Germinal center (tissue), 1 donor: ENCODE measurements at regions not wholly inside any gene's neighbourhood (a gene's known extent, or its start where the extent isn't known, plus 50 kb on each side); places are given as distances from the start of the nearest gene placed in this dataset.
"Not testable (repeated sequence)": the region's sequence is repeated elsewhere in the genome, so short reads cannot be mapped to it uniquely, and the experiment has no call there.

ENCODE experiments used
- DNase-seq: peaks from one replicate; pipeline ENCODE4 v3.0.0; 2012; ENCODE audit warnings: mixed read lengths, low spot score

GRCh38 chr21:10366210-10366609 lies 155.2 kb upstream of the TPTE start:
- DNase-seq = not testable (repeated sequence)

GRCh38 chr21:10367586-10367985 lies 153.8 kb upstream of the TPTE start:
- DNase-seq = not testable (repeated sequence)

GRCh38 chr21:10368323-10368798 lies 153.0 kb upstream of the TPTE start:
- not testable (repeated sequence) for DNase-seq

- DNase-seq = not testable (repeated sequence)
Measured at GRCh38 chr21:10369289-10369688, 152.1 kb upstream of the TPTE start.

- not testable (repeated sequence) for DNase-seq
Measured at GRCh38 chr21:10377758-10378157, 143.6 kb upstream of the TPTE start.

GRCh38 chr21:10379816-10380215 lies 141.6 kb upstream of the TPTE start:
- DNase-seq = not testable (repeated sequence)

- DNase-seq = not testable (repeated sequence)
Measured at GRCh38 chr21:10381687-10382060, 139.7 kb upstream of the TPTE start.

- not testable (repeated sequence) for DNase-seq
Measured at GRCh38 chr21:10382135-10382534, 139.2 kb upstream of the TPTE start.

GRCh38 chr21:10382580-10382979 lies 138.8 kb upstream of the TPTE start:
- DNase-seq = not testable (repeated sequence)

- DNase-seq = not testable (repeated sequence)
Measured at GRCh38 chr21:10383571-10383970, 137.8 kb upstream of the TPTE start.

- DNase-seq = not testable (repeated sequence)
Measured at GRCh38 chr21:10384304-10384861, 137.0 kb upstream of the TPTE start.

- not testable (repeated sequence) for DNase-seq
Measured at GRCh38 chr21:10385202-10385601, 136.2 kb upstream of the TPTE start.

- DNase-seq = not testable (repeated sequence)
Measured at GRCh38 chr21:10385898-10386527, 135.4 kb upstream of the TPTE start.

- DNase-seq = not testable (repeated sequence)
Measured at GRCh38 chr21:10387692-10388450, 133.5 kb upstream of the TPTE start.

- not testable (repeated sequence) for DNase-seq
Measured at GRCh38 chr21:10388625-10389024, 132.8 kb upstream of the TPTE start.

GRCh38 chr21:10392301-10392700 lies 129.1 kb upstream of the TPTE start:
- not testable (repeated sequence) for DNase-seq

- DNase-seq = not testable (repeated sequence)
Measured at GRCh38 chr21:10395963-10396362, 125.4 kb upstream of the TPTE start.

- not testable (repeated sequence) for DNase-seq
Measured at GRCh38 chr21:10397495-10397915, 123.9 kb upstream of the TPTE start.

GRCh38 chr21:10398692-10399489 lies 122.5 kb upstream of the TPTE start:
- not testable (repeated sequence) for DNase-seq

GRCh38 chr21:10400622-10401361 lies 120.6 kb upstream of the TPTE start:
- DNase-seq = not testable (repeated sequence)

GRCh38 chr21:10402461-10402860 lies 118.9 kb upstream of the TPTE start:
- DNase-seq = peak; percentile 1
